Left ventricle myocardium superior (tissue), 1 donor: ENCODE measurements at regions not wholly inside any gene's neighbourhood (a gene's known extent, or its start where the extent isn't known, plus 50 kb on each side); places are given as distances from the start of the nearest gene placed in this dataset.

ENCODE experiments used
- ATAC-seq: fragments of 200-7000 bp; cut with Tn5 transposase; one replicate; pipeline ENCODE4 v1.9.1; 2020; ENCODE audit warnings: mild to moderate bottlenecking, moderate library complexity
- DNase-seq: peaks from one replicate; pipeline ENCODE4 v3.0.0-alpha.2; 2020
- intact Hi-C: fragments of 100-400 bp; cut with micrococcal nuclease; formaldehyde crosslinking; loops from one replicate; pipeline ENCODE4 v1.11.0; 2022
- donor health status: DM: no; HTN: yes; CAD: no; lungs with severe emphysema.

DNA sequence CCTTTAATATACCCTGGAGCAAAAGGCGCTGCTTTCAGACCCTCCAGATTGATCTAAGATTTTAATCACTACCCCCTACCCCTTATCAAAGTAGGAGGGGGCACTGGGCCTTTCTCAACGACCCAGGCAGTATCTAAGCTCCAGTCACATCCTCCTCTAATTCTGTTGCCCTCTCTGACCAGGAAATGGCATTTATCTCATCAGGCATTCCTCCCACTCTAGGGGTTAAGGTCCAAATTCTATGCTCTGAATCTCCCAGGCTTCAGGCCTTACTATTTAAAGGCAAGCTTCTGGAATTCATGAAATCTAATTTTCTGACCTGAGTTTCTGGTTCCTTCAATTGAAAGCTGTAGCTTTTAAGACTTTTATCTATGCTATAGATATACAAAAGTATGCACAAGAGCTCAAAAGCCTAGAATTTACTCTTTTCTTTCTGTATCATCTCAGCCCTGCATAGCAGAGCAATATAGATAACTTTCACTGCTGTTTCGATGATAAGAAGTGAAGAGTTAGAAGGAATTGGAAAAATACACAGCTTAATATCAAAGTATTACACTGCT is 622.9 kb downstream of the RPS29 start:
- DNase-seq (no peak), ATAC-seq (no peak)
- intact Hi-C loops: no loop called here

DNA sequence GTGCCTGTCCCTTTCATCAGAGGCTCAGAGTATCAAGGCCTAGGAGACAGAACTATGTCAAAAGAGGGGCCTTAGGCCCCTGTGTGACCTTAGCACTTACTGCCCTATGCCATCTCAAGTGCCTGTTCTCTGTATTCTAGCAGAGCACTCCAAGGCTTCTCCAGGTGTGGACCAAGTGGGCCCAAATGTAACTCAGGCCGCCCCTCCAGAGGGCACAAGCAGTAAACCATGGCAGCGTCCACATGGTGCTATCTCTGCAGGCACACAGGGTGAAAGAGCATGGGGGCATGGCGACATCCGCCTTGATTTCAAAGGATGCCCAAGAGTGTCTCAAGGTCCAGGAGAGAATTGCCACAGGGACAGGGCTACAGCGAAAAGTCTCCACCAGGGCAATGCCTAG is 628.7 kb downstream of the RPS29 start:
- intact Hi-C loops: no loop called here
- no peak for DNase-seq

GRCh38 chr14:48955857-48956256 is 630.3 kb downstream of the RPS29 start:
- no peak for ATAC-seq
- no peak for DNase-seq
- intact Hi-C loops: no loop called here

More for the DNA sequence above, 628.7 kb downstream of the RPS29 start:
- ATAC-seq: no peak

DNA sequence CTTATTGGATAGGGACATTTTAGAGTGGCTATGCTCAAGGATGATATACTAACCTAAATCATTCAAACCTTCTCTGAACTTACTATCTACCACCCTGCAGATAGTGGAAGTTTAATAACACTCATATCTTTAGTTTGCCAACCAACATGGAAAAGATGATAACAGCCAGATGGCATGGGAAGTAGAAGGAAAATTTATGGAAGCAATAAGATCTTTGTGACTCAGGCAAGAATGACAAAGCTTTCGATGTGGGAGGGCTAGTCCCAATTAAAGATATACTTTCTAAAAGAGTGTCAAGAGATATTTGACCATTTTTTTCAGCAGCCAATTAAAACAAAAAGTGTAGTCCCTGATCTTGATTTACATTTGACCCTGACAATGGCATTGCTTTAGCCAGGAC is 631.7 kb downstream of the RPS29 start:
- intact Hi-C loops: no loop called here
- ATAC-seq (no peak), DNase-seq (no peak)

DNA sequence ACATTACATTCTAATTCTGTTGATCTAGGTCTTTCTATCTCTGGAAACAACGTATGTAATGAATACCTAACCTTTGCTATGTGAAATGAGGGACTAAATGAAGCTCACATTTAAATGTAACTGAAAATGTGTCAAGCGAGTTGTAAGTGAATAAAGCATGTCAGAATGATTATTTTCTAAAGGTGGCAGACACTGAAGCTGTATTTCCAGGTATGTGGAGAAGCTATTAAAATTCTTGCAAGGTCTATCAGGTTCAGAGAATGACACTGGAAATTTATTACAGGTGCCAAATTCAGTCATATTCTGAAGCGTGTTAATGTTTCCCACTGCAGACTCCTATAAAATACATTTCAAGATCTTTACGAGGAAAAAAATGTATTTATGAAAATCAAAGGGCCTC is 641.4 kb downstream of the RPS29 start:
- no peak for DNase-seq
- intact Hi-C loops: no loop called here

GRCh38 chr14:48943913-48944312 is 642.3 kb downstream of the RPS29 start:
- ATAC-seq (no peak), DNase-seq (no peak)
- intact Hi-C loops: no loop called here

More for the DNA sequence above, 641.4 kb downstream of the RPS29 start:
- no peak for ATAC-seq

DNA sequence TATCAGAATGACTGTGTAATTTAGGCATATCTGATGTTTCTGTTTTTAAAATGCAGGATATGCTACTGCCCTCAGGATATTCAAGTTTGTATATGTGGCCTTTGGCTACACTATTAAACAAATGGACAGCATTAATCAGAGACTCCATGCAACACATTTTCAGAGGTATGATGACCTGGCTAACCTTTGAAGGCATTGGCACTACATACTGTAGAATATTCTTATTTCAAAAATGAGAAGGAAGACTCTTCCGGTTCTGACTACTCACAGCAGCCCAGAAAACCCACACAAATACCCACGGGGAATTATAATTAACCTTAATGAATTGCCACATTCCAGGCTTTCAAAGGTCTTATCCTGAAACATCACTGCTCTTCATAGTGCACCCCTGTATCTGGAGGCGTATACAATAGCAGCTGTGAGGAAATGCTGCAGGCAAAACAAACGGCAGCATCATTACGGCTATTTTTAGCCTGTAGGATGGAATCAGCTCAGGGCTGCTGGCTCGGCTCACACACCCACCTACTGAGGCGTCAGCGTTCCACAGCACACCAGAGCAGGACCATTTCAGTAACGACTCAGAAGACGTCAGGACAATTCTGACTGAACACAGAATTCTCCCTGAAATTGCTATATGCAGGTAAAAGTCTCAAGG is 648.5 kb downstream of the RPS29 start:
- DNase-seq (no peak), ATAC-seq (peak; percentile 41)
- intact Hi-C loops: no loop called here

DNA sequence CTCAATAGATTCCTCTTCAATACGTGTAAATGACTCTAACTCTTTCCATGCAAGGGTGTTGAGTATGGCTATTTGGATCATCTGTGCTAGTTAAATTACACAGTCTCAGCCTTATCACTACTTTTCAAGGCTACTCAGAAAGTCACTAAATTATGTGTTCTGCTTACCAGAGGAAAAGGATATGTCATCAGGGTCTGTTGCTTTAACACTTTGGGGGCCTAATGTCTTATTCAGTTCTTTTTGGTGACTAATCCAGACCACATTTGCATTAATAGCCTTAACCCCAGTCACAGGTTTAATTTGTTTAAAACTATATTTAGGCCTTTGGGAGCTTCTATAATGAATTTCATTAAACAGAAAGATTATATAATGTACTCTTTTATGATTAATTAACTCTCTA is 649.3 kb downstream of the RPS29 start:
- ATAC-seq: no peak
- DNase-seq: no peak
- intact Hi-C loops: no loop called here

DNA sequence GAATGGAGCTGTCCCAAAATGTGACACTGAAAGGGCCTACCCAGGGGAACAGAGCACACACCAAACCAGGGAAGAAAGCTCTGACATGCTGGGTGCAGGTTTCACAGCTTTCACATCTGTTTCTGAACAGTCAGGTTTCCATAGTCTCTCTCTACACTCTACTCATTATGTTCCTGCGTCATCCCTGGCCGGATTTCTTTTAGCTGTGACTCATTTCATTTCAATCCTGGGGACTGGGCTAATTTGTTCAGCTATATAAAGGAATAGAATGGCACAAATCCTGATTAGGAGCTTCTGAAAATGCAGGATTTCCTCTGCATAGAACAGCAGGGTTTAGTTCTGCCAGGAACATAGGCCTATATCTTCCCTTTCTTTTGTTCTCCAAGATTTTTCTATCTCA is 649.8 kb downstream of the RPS29 start:
- ATAC-seq: no peak
- no peak for DNase-seq
- intact Hi-C loops: no loop called here

DNA sequence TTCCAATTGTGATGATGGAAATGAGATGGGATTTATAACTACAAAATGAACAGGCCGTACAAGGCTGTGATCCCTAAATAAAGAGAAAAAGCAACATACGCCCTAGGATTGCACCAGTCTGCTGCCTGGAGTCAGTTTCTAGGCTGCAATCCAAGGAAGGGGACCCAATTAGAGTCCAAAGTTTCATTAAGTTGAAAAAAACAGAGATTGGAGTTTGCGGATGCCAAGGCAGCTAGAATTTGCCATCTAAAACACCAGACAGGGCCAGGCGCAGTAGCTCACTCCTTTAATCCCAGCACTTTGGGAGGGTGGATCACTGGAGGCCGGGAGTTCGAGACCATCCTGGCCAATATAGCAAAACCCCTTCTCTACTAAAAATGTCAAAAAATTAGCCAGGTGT is 661.0 kb downstream of the RPS29 start:
- DNase-seq: no peak
- intact Hi-C loops: no loop called here
- ATAC-seq: no peak

DNA sequence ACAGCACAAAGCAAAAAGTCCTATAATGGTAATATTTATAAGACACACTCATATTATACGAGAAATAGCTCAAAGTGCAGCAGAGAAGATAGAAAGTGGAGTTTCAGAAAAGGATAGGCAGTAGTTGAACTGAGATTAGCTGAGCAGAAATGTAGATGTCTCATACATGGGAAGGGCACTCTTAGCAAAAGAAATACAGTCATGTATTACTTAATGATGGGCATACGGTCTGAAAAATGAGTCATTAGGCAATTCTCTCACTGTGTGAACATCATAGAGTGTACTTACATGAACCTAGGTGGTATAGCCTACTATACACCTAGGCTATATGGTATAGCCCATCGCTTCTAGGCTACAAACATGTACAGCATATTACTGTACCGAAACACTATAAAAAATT is 671.3 kb downstream of the RPS29 start:
- intact Hi-C loops: no loop called here
- no peak for ATAC-seq
- no peak for DNase-seq

DNA sequence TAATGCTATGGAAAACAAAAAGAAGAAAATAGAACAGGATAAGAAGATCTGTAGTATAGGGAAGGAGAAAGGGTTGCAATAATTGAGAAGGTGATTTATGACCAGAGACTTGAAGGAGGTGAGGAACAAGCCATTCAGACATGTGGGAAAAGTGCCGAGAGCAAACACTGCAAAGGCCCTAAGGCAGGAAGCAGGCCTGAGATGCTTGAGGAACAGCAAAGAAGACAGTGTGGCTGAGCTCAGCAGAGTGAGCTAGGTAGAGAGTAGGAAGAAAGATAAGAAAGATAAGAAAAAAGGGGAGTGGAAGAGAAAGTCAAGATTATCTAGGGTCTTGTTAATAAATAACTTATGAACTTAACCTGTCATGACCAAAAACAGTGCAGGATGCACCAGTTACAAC is 671.8 kb downstream of the RPS29 start:
- no peak for DNase-seq
- intact Hi-C loops: no loop called here
- ATAC-seq: no peak

DNA sequence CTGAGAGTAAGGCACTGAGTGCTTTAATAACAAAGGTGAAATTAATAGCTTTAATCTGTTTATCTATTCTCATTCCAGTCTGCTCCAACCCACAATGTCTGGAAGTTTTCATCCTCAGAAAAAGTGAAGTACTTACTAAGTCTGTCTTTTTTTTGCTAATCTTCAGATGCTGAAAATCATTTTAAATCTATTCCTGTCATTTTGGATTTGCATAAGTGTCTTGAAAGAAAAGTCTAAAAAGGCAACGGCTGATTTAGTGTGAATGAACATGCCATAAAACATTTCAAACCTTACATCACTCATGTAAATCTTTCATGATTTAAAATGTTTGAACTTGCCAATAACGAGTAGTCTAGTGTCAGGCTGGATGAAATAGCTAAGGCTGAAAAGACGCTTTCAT is 685.6 kb downstream of the RPS29 start:
- DNase-seq (no peak), ATAC-seq (no peak)
- intact Hi-C loops: no loop called here

- intact Hi-C loops: no loop called here
- ATAC-seq: no peak
- DNase-seq: no peak
Observed at GRCh38 chr14:48890333-48890732, 695.8 kb downstream of the RPS29 start.

DNA sequence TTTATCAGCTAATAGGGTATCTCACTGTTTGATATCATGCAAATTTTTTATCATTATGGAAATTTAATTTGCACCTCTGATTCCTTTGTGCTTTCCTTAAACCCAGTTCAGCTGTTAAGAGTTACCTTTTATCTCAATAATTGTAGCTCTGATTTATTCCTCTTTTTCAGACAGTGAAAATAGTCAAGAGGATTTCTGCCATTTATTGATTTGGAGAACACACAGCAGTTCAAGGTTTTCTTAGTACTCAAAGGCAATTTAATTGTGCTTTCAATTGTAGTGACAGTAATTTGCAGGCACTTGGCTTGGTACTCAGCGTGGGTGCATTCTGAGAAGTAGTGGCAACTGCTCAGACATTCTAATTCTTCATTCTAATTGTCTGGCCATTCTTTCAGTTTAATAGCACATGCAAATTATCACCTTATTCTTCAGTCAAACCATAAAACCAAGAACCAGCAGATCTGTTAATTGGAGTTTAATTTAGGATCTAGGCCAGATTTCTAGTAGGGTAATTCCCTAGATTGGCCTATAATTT is 709.3 kb downstream of the RPS29 start:
- DNase-seq (no peak), ATAC-seq (no peak)
- intact Hi-C loops: no loop called here

- intact Hi-C loops: no loop called here
- no peak for DNase-seq
- no peak for ATAC-seq
Observed at GRCh38 chr14:48874711-48875110, 711.5 kb downstream of the RPS29 start.

DNA sequence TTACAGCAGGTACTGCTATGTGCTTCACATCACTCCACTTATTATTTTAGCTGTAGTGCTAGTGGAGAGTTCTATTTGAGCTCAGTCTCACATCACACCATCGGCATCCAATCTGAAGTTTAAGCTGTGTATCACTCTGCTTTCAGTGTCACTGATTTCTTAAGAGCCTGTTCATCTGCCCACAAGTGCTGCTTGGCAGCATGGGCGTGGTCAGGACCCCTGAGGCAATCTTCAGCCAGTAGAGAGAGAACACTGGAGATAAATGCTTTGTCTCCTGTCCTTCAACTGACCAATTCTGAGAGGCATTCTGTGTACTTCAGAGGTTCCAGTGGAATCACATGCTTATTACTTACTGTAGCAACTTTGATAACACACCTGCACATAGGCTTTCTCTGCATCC is 728.8 kb downstream of the RPS29 start:
- no peak for DNase-seq
- ATAC-seq: no peak
- intact Hi-C loops: no loop called here

DNA sequence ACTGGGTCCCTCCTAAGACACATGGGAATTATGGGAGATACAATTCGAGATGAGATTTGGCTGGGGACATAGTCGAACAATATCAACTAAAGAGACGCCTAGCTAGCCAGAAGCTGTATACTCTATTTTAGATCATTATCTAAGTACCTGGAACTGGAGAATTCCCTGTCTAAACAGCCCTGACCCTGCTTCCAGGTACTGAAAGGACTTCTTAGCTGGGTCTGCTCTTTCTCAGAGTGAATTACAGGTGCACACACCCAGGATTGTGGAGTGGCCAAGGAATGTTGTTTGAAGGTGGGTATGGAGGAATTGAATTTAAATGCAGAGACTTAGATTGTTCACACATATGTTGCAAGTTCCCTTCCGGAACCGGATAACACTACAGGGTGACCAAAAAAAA is 733.0 kb downstream of the RPS29 start:
- DNase-seq (no peak), ATAC-seq (no peak)
- intact Hi-C loops: no loop called here

GRCh38 chr14:48849741-48850322 is 736.3 kb downstream of the RPS29 start:
- intact Hi-C loops: no loop called here
- no peak for ATAC-seq
- no peak for DNase-seq

- intact Hi-C loops: no loop called here
- no peak for ATAC-seq
- DNase-seq: no peak
Observed at GRCh38 chr14:48842785-48843184, 743.4 kb downstream of the RPS29 start.

GRCh38 chr14:48826058-48826457 is 760.1 kb downstream of the RPS29 start:
- DNase-seq: no peak
- intact Hi-C loops: no loop called here
- ATAC-seq: no peak
